ENCODE measurements at regions not wholly inside any gene's neighbourhood (a gene's known extent, or its start where the extent isn't known, plus 50 kb on each side); places are given as distances from the start of the nearest gene placed in this dataset.

DNA sequence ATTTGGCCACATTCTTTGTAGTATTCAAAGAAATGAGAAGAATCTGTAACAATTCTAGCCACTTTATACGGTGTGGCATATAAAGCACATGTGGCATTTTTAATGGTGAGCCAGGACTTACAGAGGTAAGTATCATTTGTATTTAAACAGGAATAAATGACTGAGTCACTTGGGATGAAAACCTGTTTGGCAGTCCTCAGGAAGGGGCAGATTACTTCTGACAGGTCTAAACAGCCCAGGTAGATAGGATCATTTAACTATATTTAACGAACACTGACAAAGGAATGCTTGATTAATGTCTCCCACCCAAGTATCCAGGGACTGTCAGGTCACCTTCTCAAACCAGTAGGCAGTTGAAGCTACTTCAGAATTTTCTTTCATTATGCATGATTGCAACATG, 241.5 kb upstream of the SATB1 start:
- no peak for DNase-seq (ENCODE audit: extremely low spot score)
- WGBS, result 72% methylated on average over 2 of the region's 2 CpGs
- Histone ChIP-seq H3K4me1 (ENCODE audit: insufficient read depth) (no peaks in the 10 kb centered on the region), H3K4me3 (ENCODE audit: low read depth, low read length) (no peak overlapping the region), H3K27ac (ENCODE audit: low read depth) (no peak overlapping the region), H3K36me3 (ENCODE audit: insufficient read depth) (no peaks in the 10 kb centered on the region)

DNA sequence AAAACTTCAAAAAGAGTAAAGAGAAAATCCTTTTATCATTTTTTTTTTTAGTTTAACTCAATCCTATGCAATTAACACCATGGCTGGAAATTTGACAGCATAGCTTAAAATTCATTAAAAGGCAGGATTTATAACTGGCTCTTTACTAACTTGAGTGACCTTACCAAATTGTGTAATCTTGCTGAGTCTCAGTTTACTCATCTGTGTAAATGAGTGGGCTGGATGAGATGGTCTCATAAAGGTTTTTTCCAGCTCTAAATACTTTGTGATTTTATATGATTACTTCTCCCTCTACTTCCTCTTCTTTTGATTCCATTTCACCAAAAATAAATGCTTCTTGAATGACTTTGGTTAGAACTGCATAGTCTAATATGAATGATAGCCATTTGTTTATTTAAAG, 234.9 kb upstream of the SATB1 start:
- Histone ChIP-seq H3K27ac (ENCODE audit: low read depth) (no peak overlapping the region), H3K4me1 (ENCODE audit: insufficient read depth) (no peaks in the 10 kb centered on the region), H3K36me3 (ENCODE audit: insufficient read depth) (no peaks in the 10 kb centered on the region), H3K4me3 (ENCODE audit: low read depth, low read length) (no peak overlapping the region)
- DNase-seq (ENCODE audit: extremely low spot score), result no peak

DNA sequence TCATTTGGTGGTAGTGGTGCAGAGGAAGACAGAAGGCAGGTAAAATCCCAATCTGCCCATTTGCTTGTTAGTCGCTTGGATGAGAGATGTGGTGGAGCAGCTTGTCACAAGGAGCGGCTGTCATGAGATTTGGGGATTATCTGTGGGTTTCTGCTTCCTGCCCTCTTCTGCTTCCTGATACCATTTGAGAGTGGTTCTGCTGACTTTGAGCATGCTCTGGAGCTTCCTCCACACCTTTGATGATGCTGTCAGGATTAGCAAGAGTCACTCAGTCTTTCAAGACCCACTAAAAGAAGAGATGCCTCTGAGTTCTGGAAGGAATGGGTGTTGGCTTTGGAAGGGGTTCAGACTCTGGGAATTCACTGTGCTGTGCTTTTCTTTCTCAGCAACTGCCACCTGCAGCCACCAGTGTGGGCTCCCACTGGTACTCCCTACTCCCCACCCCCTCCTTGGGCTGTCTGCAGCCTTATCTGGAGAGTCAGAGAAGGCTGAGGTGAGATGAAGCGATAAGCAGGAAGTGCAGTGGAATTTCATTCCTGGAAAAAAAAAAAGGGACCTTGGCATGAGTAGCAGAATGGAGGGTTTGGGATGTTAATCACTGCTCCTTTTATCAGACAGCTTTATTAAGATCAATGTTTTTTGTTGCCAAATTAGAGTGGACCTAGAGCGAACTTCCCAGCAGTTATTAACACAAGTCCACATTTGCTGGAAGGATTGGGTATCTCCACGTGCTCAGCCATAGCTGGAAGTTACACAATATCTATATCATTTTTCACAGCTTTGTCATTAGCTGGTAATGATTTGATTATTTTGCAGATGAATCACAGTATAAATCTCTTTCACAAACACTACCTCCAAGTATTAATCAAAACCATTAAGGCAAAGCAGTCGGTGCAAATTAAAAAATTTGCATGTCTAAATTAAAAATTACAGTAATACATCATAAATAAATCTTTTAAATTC, 233.0 kb upstream of the SATB1 start:
- Histone ChIP-seq H3K4me3 (ENCODE audit: low read depth, low read length) (no peak overlapping the region), H3K4me1 (ENCODE audit: insufficient read depth) (no peaks in the 10 kb centered on the region), H3K36me3 (ENCODE audit: insufficient read depth) (no peaks in the 10 kb centered on the region), H3K27ac (ENCODE audit: low read depth) (no peak overlapping the region)
- 52% methylated on average over 6 of the region's 6 CpGs for WGBS
- no peak for DNase-seq (ENCODE audit: extremely low spot score)

DNA sequence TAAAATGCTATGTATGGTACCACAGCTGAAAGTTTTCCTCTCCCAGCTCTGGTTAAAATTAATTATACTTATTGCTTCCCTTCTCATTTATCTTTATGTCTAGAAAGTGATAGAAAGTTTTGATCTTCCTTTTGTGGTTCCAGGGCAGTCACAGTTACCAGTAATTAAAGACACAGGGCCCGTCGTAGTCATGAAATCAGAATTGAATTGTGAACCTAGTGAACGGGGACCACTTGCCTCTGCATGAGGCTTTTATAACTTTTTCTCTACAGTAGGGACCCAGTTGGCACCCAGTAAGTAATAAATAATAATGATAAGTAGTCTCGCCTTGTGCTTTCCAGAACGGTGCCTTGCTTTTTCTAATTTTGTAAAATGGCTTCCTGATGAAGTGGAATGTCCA, 231.7 kb upstream of the SATB1 start:
- WGBS, result 74% methylated on average over 5 of the region's 5 CpGs
- H3K4me1 ChIP-seq (ENCODE audit: insufficient read depth), result no peaks in the 10 kb centered on the region
- H3K4me3 ChIP-seq (ENCODE audit: low read depth, low read length), result no peak overlapping the region
- H3K36me3 ChIP-seq (ENCODE audit: insufficient read depth), result no peaks in the 10 kb centered on the region
- DNase-seq (ENCODE audit: extremely low spot score), result no peak
- H3K27ac ChIP-seq (ENCODE audit: low read depth), result no peak overlapping the region

DNA sequence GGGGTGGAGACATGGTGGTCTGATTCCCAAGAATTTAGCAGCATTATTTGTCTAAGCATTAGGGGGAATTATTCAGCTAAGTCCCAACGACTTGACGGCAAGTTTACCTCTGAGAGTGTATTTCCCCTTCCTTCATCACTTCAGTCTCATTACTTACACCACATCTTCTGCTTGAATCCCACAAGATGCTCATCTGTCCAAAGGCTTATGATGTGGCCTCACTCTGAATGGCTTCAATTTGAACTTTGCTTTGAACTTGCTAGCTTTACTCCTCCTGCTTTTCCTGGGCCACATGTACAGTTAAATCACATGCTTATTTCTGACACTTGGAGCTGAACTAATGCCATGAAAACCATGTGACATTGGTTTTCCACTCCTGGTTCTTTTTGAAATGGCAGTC, 231.3 kb upstream of the SATB1 start:
- WGBS, result 71% methylated on average over 2 of the region's 2 CpGs
- Histone ChIP-seq H3K4me3 (ENCODE audit: low read depth, low read length) (no peak overlapping the region), H3K36me3 (ENCODE audit: insufficient read depth) (no peaks in the 10 kb centered on the region)

DNA sequence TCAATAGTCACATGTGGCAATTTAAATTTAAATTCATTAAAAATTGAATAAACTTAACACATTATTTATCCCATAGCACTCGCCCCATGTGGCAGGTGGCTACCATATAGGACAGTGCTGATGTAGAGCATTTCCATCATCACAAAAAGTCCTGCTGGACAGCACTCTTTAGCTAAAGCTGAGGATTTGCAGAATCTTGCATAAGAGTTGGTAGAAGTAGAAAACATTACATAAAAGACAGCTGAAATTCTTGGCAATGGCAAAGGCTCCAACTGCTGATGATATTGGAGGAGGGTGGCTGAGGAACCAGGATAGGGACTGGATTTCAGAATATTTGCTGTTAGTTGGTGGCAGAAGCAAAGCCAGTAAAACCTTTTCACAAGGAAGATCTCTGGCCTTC, 230.7 kb upstream of the SATB1 start:
- Histone ChIP-seq H3K4me1 (ENCODE audit: insufficient read depth) (no peaks in the 10 kb centered on the region), H3K4me3 (ENCODE audit: low read depth, low read length) (no peak overlapping the region), H3K27ac (ENCODE audit: low read depth) (no peak overlapping the region), H3K36me3 (ENCODE audit: insufficient read depth) (no peaks in the 10 kb centered on the region)
- 63% methylated on average over 1 of the region's 1 CpG for WGBS
- no peak for DNase-seq (ENCODE audit: extremely low spot score)

More for the DNA sequence above, 231.3 kb upstream of the SATB1 start:
- H3K4me1 ChIP-seq (ENCODE audit: insufficient read depth), result no peaks in the 10 kb centered on the region
- no peak for DNase-seq (ENCODE audit: extremely low spot score)
- no peak overlapping the region for H3K27ac ChIP-seq (ENCODE audit: low read depth)

DNA sequence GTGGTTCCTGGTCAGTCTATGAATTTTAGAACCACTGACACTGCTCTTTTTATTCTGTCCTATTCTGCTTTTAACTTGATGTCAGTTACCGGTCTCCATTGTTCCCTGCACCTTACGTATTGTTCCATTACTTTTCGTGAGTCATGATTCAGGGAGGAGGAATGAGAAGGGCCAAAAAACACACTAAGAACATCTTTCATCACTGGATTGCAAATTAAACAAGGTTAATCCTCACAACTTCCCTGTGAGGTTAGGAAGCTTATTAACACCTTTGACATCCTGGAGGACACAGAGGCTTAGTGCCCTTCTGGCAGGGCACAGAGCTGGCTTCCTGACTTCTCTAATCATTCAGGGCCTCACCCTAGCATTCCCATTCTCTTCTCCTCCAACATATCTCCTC, 227.6 kb upstream of the SATB1 start:
- H3K4me1 ChIP-seq (ENCODE audit: insufficient read depth), result no peaks in the 10 kb centered on the region
- no peaks in the 10 kb centered on the region for H3K36me3 ChIP-seq (ENCODE audit: insufficient read depth)
- no peak overlapping the region for H3K4me3 ChIP-seq (ENCODE audit: low read depth, low read length)
- DNase-seq (ENCODE audit: extremely low spot score), result no peak
- WGBS, result 91% methylated on average over 3 of the region's 3 CpGs
- no peak overlapping the region for H3K27ac ChIP-seq (ENCODE audit: low read depth)

DNA sequence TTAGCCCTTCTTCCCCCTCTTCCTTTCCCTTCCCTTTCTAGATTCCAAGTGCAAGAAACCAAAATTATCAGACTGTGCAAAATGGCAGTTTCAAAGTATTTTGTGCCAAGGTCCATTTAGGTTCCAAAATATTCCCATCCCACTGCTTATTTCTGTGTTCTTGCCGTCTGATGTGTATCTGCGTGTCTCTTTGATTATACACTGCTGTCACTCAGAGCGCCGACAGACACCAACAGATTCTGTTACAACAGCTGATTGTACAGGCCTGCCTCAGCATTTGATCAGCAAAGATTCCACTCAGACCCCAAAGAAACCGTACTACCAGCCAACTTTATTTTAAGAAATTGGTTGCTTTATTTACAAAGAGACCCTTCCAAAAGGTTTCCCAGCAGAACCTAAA, 225.6 kb upstream of the SATB1 start:
- H3K36me3 ChIP-seq (ENCODE audit: insufficient read depth), result no peaks in the 10 kb centered on the region
- no peak overlapping the region for H3K4me3 ChIP-seq (ENCODE audit: low read depth, low read length)
- H3K4me1 ChIP-seq (ENCODE audit: insufficient read depth), result no peaks in the 10 kb centered on the region
- H3K27ac ChIP-seq (ENCODE audit: low read depth), result no peak overlapping the region
- 86% methylated on average over 5 of the region's 5 CpGs for WGBS
- DNase-seq (ENCODE audit: extremely low spot score), result no peak

DNA sequence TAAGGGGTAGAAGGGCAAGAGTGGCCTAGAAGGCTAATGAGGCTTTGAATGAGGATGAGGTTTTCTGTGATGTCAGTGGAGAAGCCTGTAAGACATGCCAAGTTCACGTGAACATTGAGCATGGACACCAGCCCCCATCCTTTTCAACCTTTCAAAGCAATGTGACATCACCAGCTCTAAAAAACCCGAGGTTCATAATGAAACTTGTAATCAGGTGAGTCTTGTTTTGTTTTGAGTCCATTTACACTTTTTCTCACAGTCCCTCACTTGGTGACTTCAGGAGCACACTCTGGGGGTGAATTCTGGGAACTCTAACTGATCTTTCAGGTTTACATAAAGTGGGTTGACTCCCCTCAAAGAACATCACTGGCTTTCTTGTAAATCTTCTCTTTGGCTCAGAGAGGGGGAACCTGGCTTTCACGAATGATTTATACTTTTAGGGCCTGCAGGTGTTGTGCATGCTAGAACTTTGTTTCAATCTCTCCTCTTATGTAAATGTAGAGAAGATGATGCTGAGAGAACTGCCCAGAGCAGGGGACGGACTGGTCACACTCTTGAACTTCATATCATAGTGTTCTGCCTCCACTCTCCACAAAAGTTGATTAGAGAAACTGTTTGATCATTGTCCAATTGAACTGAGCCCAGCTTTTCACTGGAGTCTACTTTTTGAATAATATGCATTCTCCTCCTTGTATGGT, 224.7 kb upstream of the SATB1 start:
- Histone ChIP-seq H3K4me1 (ENCODE audit: insufficient read depth) (no peaks in the 10 kb centered on the region), H3K36me3 (ENCODE audit: insufficient read depth) (no peaks in the 10 kb centered on the region), H3K27ac (ENCODE audit: low read depth) (no peak overlapping the region), H3K4me3 (ENCODE audit: low read depth, low read length) (no peak overlapping the region)
- 67% methylated on average over 4 of the region's 4 CpGs for WGBS
- DNase-seq (ENCODE audit: extremely low spot score), result no peak

DNA sequence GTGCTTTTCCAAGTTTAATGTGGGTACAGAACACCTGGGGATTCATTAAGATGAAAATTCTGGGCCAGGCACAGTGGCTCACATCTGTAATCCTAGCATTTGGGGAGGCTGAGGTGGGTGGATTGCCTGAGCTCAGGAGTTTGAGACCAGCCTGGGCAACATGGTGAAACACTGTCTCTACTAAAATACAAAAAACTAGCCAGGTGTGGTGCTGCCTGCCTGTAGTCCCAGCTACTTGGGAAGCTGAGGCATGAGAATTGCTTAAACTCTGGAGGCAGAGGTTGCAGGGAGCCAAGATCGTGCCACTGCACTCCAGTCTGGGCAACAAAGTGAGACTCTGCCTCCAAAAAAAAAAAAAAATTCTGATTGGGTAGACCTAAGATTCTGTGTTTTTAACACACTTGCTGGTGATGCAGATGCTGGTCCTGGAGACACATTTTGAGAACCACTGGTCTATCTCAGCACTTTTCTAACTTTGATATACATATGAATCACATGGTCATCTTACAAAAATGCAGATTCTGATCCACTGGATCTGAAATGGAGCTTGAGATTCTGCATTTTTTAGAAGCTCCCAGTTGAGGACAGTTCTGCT, 223.8 kb upstream of the SATB1 start:
- WGBS, result 48% methylated on average over 1 of the region's 1 CpG

DNA sequence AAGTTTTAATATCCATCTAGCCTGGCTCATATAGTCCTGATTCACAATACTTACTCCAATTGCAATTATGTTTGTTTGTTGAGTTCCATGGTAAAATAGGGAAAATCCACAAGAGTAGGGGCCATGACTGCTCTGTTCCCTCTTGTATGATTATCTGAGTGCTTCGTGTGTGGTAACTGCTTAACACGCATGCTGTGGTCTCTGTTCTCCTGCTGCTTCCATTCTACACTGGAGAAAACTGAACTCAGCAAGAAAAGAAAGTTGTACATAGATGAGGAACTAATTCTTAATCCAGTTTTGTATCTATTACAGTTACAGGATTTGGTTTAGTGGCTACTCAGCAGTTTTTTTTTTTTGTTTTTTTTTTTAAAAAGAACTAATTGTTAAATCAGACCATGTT, 223.0 kb upstream of the SATB1 start:
- Histone ChIP-seq H3K4me1 (ENCODE audit: insufficient read depth) (no peaks in the 10 kb centered on the region), H3K36me3 (ENCODE audit: insufficient read depth) (no peaks in the 10 kb centered on the region), H3K27ac (ENCODE audit: low read depth) (no peak overlapping the region), H3K4me3 (ENCODE audit: low read depth, low read length) (no peak overlapping the region)
- 71% methylated on average over 2 of the region's 2 CpGs for WGBS
- DNase-seq (ENCODE audit: extremely low spot score), result no peak

More for the DNA sequence above, 223.8 kb upstream of the SATB1 start:
- no peak overlapping the region for H3K4me3 ChIP-seq (ENCODE audit: low read depth, low read length)
- DNase-seq (ENCODE audit: extremely low spot score), result no peak
- H3K27ac ChIP-seq (ENCODE audit: low read depth), result no peak overlapping the region
- no peaks in the 10 kb centered on the region for H3K4me1 ChIP-seq (ENCODE audit: insufficient read depth)
- no peaks in the 10 kb centered on the region for H3K36me3 ChIP-seq (ENCODE audit: insufficient read depth)

DNA sequence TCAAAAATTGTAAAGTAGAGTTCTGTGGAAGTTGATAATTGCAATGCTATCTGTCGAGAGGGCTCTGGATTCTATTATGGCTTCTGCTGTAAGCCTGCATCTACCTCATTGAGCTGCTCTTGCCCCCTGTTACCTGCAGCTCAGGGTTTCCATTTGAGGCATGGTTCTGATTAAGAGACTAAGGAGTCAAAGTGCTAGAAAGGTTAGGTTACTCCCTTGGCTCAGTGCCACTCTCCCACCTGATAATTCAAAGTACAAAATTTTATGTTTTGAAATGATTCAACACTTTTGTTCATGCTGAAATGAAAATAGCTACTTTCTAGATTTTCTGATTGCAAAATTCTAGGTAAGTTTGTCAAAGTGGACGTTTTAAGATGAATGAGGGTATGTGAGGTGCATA, 220.5 kb upstream of the SATB1 start:
- no peak overlapping the region for H3K27ac ChIP-seq (ENCODE audit: low read depth)
- no peak for DNase-seq (ENCODE audit: extremely low spot score)
- no peaks in the 10 kb centered on the region for H3K4me1 ChIP-seq (ENCODE audit: insufficient read depth)
- H3K36me3 ChIP-seq (ENCODE audit: insufficient read depth), result no peaks in the 10 kb centered on the region
- H3K4me3 ChIP-seq (ENCODE audit: low read depth, low read length), result no peak overlapping the region
- 82% methylated on average over 2 of the region's 2 CpGs for WGBS

DNA sequence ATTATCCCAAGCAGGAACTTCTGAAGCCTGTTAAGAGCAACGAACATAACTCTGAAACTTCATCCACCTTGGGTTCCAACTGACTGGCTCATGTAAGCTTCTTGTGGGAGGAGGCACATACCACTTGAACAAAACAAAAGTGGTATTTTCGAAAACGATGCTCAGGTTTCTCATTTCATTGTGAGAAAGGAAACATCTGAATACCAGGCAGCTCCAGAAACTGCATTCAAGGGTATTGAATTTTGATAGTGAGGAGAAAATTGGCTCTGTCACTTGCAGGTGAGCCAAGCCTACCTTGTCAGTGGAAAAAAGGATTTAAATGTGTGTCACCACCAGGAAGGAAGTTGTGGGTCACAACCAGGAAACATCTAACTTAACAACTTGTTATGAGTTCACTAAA, 218.1 kb upstream of the SATB1 start:
- H3K4me1 ChIP-seq (ENCODE audit: insufficient read depth), result no peaks in the 10 kb centered on the region
- 89% methylated on average over 3 of the region's 3 CpGs for WGBS
- H3K4me3 ChIP-seq (ENCODE audit: low read depth, low read length), result no peak overlapping the region
- no peak overlapping the region for H3K27ac ChIP-seq (ENCODE audit: low read depth)
- no peak for DNase-seq (ENCODE audit: extremely low spot score)
- no peaks in the 10 kb centered on the region for H3K36me3 ChIP-seq (ENCODE audit: insufficient read depth)

DNA sequence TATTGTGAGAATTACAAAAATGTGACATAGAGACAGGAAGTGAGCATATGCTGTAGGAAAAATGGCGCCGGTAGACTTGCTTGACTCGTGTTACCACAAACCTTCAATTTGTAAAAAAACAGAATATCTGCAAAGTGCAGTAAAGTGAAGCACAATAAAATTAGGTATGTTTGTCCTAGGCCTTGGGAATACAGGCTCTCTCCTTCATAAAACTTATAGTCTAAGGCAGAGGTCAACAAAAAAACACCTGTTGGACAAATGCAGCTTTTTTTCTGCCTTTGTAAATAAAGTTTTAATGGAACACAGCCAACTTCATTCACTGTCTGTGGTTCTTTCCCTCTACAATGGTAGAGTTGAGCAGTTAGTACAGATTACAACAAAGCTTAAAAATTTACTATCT, 216.8 kb upstream of the SATB1 start:
- no peaks in the 10 kb centered on the region for H3K4me1 ChIP-seq (ENCODE audit: insufficient read depth)
- H3K27ac ChIP-seq (ENCODE audit: low read depth), result no peak overlapping the region
- no peaks in the 10 kb centered on the region for H3K36me3 ChIP-seq (ENCODE audit: insufficient read depth)
- H3K4me3 ChIP-seq (ENCODE audit: low read depth, low read length), result no peak overlapping the region
- 79% methylated on average over 3 of the region's 3 CpGs for WGBS
- no peak for DNase-seq (ENCODE audit: extremely low spot score)

Measured in urinary bladder (tissue), 3 donors.